SU-DHL-6 (cell line): ENCODE measurements at regions not wholly inside any gene's neighbourhood (a gene's known extent, or its start where the extent isn't known, plus 50 kb on each side); places are given as distances from the start of the nearest gene placed in this dataset.
"Not testable (repeated sequence)": the region's sequence is repeated elsewhere in the genome, so short reads cannot be mapped to it uniquely, and the experiment has no call there.

Source experiments
- H2AFZ ChIP-seq: fragments of 200-600 bp; sonication (generic); 2 replicates; pipeline ENCODE4 v1.6.1; 2014; ENCODE audit warnings: low read depth, mild to moderate bottlenecking, moderate library complexity, mixed read lengths, antibody characterized with exemption, low read length; ENCODE audit not compliant: severe bottlenecking
- H3F3A ChIP-seq: fragments of 200-600 bp; shearing (Covaris generic); 2 replicates; pipeline ENCODE4 v1.6.0; 2016; ENCODE audit warnings: antibody characterized with exemption, mild to moderate bottlenecking; ENCODE audit not compliant: insufficient read depth
- H3K27ac ChIP-seq: fragments of 200-600 bp; sonication (generic); 2 replicates; pipeline ENCODE4 v1.5.1; 2016; ENCODE audit warnings: low read depth, mild to moderate bottlenecking, low read length, moderate library complexity, mixed read lengths
- H3K27me3 ChIP-seq: fragments of 200-600 bp; sonication (generic), shearing (Covaris generic); 2 replicates; pipeline ENCODE4 v1.6.0; 2014; ENCODE audit warnings: mild to moderate bottlenecking, low read length
- H3K36me3 ChIP-seq: fragments of 200-600 bp; sonication (generic); 2 replicates; pipeline ENCODE4 v1.6.1; 2014; ENCODE audit warnings: mild to moderate bottlenecking, low read length, mixed read lengths
- H3K4me2 ChIP-seq: fragments of 300-600, 200-600 bp; shearing (Covaris generic), sonication (generic); 2 replicates; pipeline ENCODE4 v1.6.0; 2014; ENCODE audit warnings: low read length, low read depth, mild to moderate bottlenecking; ENCODE audit not compliant: poor library complexity, severe bottlenecking
- H3K4me3 ChIP-seq: fragments of 200-600 bp; sonication (generic); 2 replicates; pipeline ENCODE4 v1.5.1; 2014; ENCODE audit warnings: antibody characterized with exemption, low read length, mild to moderate bottlenecking, mixed read lengths; ENCODE audit not compliant: insufficient read depth, poor library complexity, severe bottlenecking
- H3K79me2 ChIP-seq: fragments of 200-600 bp; sonication (generic); 2 replicates; pipeline ENCODE4 v1.6.1; 2014; ENCODE audit warnings: mild to moderate bottlenecking, low read length, moderate library complexity; ENCODE audit not compliant: insufficient read depth
- H3K9ac ChIP-seq: fragments of 200-600 bp; sonication (generic); 2 replicates; pipeline ENCODE4 v1.7.0; 2014; ENCODE audit warnings: mild to moderate bottlenecking, low read length
- H3K9me2 ChIP-seq: fragments of 200-600 bp; sonication (generic); replicated peaks from 2 replicates; pipeline ENCODE4 v1.6.1; 2014; ENCODE audit warnings: low read length; ENCODE audit not compliant: insufficient read depth
- H3K9me3 ChIP-seq: fragments of 200-600 bp; sonication (generic); 2 replicates; pipeline ENCODE4 v1.6.1; 2014; ENCODE audit warnings: low read length, mixed read lengths; ENCODE audit not compliant: insufficient read depth
- H4K20me1 ChIP-seq: fragments of 200-600 bp; sonication (generic); 2 replicates; pipeline ENCODE4 v1.6.1; 2014; ENCODE audit warnings: low read depth, mild to moderate bottlenecking, antibody characterized with exemption, low read length, moderate library complexity, mixed read lengths
- CTCF ChIP-seq: fragments of 200-600 bp; sonication (generic); IDR thresholded peaks from one replicate; pipeline ENCODE4 v1.5.1; 2017; ENCODE audit warnings: antibody characterized with exemption, mild to moderate bottlenecking, low read length, moderate library complexity; ENCODE audit not compliant: insufficient read depth, poor library complexity, severe bottlenecking
- EZH2phosphoT487 ChIP-seq: fragments of 200-600 bp; sonication (generic), shearing (Covaris generic); conservative IDR thresholded peaks from 2 replicates; pipeline ENCODE4 v1.6.1; 2018; ENCODE audit warnings: mild to moderate bottlenecking, antibody characterized with exemption, low read length, moderate library complexity, mixed read lengths

DNA sequence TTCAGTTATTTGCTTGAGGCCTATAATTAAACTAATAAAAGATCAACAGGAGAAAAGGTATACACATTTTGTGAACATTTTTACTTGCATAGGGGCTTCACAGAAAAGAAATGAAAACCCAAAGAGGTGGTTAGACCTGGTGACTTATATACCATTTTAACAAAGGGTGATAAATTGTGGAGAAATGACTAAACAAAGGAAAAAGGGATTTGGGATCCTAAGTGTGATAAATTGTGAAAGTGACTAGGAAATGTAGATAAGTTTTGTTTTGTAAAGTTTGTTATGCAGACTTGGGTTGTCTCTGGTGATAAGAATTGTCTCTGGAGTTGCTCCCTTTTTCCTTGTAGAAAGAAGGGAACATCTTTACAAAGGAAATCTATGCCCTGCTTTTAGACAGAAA, 86.1 kb upstream of the ZNF608 start:
- Histone ChIP-seq H4K20me1 (no peaks in the 10 kb centered on the region), H3K4me2 (peak overlapping the region; percentile 48), H3K36me3 (no peaks in the 10 kb centered on the region), H3K79me2 (no peaks in the 10 kb centered on the region), H3K4me3 (peak overlapping the region; percentile 2), H3K9me2 (no peaks in the 10 kb centered on the region), H3K27ac (peak overlapping the region; percentile 58), H3F3A (peaks cover 7% of the 10 kb centered on the region; the same call in 1 of the 2 replicates), H3K9me3 (no peaks in the 10 kb centered on the region), H3K9ac (peak overlapping the region; percentile 30; the same call in 1 of the 2 replicates), H2AFZ (peak overlapping the region; percentile 21), H3K27me3 (no peaks in the 10 kb centered on the region)
- TF ChIP-seq EZH2phosphoT487 (no peak), CTCF (no peak)

- H3K36me3 ChIP-seq, H2AFZ ChIP-seq, H3K79me2 ChIP-seq, H3F3A ChIP-seq, H3K9me2 ChIP-seq, H3K27me3 ChIP-seq, H3K27ac ChIP-seq, H4K20me1 ChIP-seq, H3K9ac ChIP-seq, H3K4me3 ChIP-seq, H3K4me2 ChIP-seq, H3K9me3 ChIP-seq: not testable (repeated sequence)
Observed at GRCh38 chr5:124836314-124836713, 89.9 kb upstream of the ZNF608 start.

GRCh38 chr5:124839371-124839998, 93.0 kb upstream of the ZNF608 start:
- no peak overlapping the region for H3K9ac ChIP-seq
- H3K4me2 ChIP-seq, result no peak overlapping the region
- H3K27ac ChIP-seq, result no peak overlapping the region

More at GRCh38 chr5:124839371-124839998, 93.0 kb upstream of the ZNF608 start:
- Histone ChIP-seq H3K79me2 (no peaks in the 10 kb centered on the region), H2AFZ (no peak overlapping the region), H3K9me3 (no peaks in the 10 kb centered on the region), H4K20me1 (no peaks in the 10 kb centered on the region), H3K36me3 (no peaks in the 10 kb centered on the region), H3K27me3 (no peaks in the 10 kb centered on the region), H3K9me2 (no peaks in the 10 kb centered on the region), H3K4me3 (no peak overlapping the region), H3F3A (no peaks in the 10 kb centered on the region; the same call in 1 of the 2 replicates)
- no peak for TF ChIP-seq CTCF
- TF ChIP-seq EZH2phosphoT487, result no peak
